MM.1S (cell line): ENCODE measurements at regions not wholly inside any gene's neighbourhood (a gene's known extent, or its start where the extent isn't known, plus 50 kb on each side); places are given as distances from the start of the nearest gene placed in this dataset.

ENCODE experiments used
- DNase-seq: peaks from one replicate; pipeline ENCODE4 v3.0.0-alpha.2; 2015
- H2AFZ ChIP-seq: fragments of 300-600 bp; sonication (generic); 2 replicates; pipeline ENCODE4 v1.6.0; 2016; ENCODE audit warnings: antibody characterized with exemption, low read length
- H3F3A ChIP-seq: fragments of 300-600 bp; sonication (generic); 2 replicates; pipeline ENCODE4 v1.6.1; 2016; ENCODE audit warnings: mild to moderate bottlenecking, antibody characterized with exemption, low read length, moderate library complexity, mixed read lengths; ENCODE audit not compliant: insufficient read depth
- H3K27ac ChIP-seq: fragments of 300-600 bp; sonication (generic); 2 replicates; pipeline ENCODE4 v1.5.1; 2016; ENCODE audit warnings: mild to moderate bottlenecking, low read length
- H3K27me3 ChIP-seq: fragments of 300-600 bp; sonication (generic); replicated peaks from 2 replicates; pipeline ENCODE4 v1.6.0; 2016; ENCODE audit warnings: low read length; ENCODE audit not compliant: insufficient read depth
- H3K36me3 ChIP-seq: fragments of 300-600 bp; sonication (generic); replicated peaks from 2 replicates; pipeline ENCODE4 v1.6.1; 2016; ENCODE audit warnings: mild to moderate bottlenecking, low read length, mixed read lengths; ENCODE audit not compliant: insufficient read depth
- H3K4me1 ChIP-seq: fragments of 300-600 bp; sonication (generic); 2 replicates; pipeline ENCODE4 v1.6.1; 2016; ENCODE audit warnings: low read length, mixed read lengths
- H3K4me2 ChIP-seq: fragments of 300-600 bp; sonication (generic); 2 replicates; pipeline ENCODE4 v1.6.0; 2016; ENCODE audit warnings: low read depth, low read length
- H3K4me3 ChIP-seq: fragments of 300-600 bp; sonication (generic); 2 replicates; pipeline ENCODE4 v1.5.1; 2016; ENCODE audit warnings: low read length, mixed read lengths
- H3K79me2 ChIP-seq: fragments of 300-600 bp; sonication (generic); 2 replicates; pipeline ENCODE4 v1.6.1; 2016; ENCODE audit warnings: mixed run types, low read length, mixed read lengths
- H3K9ac ChIP-seq: fragments of 300-600 bp; sonication (generic); 2 replicates; pipeline ENCODE4 v1.6.1; 2016; ENCODE audit warnings: low read length, mixed read lengths
- H3K9me2 ChIP-seq: fragments of 300-600 bp; sonication (generic); replicated peaks from 2 replicates; pipeline ENCODE4 v1.6.1; 2016; ENCODE audit warnings: mild to moderate bottlenecking, low read length, mixed read lengths; ENCODE audit not compliant: insufficient read depth
- H3K9me3 ChIP-seq: fragments of 300-600 bp; sonication (generic); replicated peaks from 2 replicates; pipeline ENCODE4 v1.6.1; 2016; ENCODE audit warnings: mild to moderate bottlenecking, low read length, mixed read lengths; ENCODE audit not compliant: insufficient read depth
- H4K20me1 ChIP-seq: fragments of 300-600 bp; sonication (generic); 2 replicates; pipeline ENCODE4 v1.6.1; 2016; ENCODE audit warnings: mild to moderate bottlenecking, low read length, moderate library complexity, mixed read lengths; ENCODE audit not compliant: insufficient read depth
- EZH2 ChIP-seq: fragments of 300-600 bp; sonication (generic); optimal IDR thresholded peaks from 2 replicates; pipeline ENCODE3; 2017; ENCODE audit warnings: low read depth, mild to moderate bottlenecking, antibody characterized with exemption, low read length, mixed read lengths
- EZH2phosphoT487 ChIP-seq: fragments of 300-600 bp; sonication (generic); IDR thresholded peaks from 2 replicates; pipeline ENCODE4 v1.6.1; 2018; ENCODE audit warnings: antibody characterized with exemption, low read length
- TF ChIP-seq, protein P1 (sequence below): fragments of 300-600 bp; sonication (generic); IDR thresholded peaks from 2 replicates; pipeline ENCODE4 v1.5.1; 2016; ENCODE audit warnings: antibody characterized with exemption, low read length, mixed read lengths

DNA sequence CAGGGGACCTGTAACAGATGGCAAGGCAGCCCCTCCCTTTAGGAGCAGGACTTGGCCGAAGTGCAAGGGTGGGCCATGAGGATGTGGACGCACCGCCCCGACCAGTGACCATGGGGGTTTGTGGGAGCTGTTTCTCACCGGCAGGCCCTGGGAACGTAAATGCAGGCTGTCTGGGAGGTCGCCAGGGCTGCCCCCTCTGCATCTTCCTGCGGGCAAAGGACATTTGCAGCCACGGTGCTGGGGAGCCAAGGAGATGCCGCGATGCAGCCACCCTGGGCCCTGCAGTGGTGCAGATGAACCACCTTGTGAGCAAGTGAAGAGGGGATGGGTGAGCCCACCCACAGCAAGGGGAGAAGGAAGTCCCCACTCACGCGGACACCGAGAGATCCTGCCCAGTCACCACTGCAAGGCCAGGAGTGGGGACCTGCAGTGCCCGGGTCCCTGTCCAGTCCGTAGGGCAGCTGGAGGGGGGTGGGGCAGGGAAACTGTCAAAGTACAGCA is 121.1 kb downstream of the SIK1 start:
- Histone ChIP-seq H3K79me2 (no peaks in the 10 kb centered on the region), H3K9me2 (no peaks in the 10 kb centered on the region), H3K27me3 (no peaks in the 10 kb centered on the region), H3K4me1 (peaks cover 35% of the 10 kb centered on the region), H3K36me3 (no peaks in the 10 kb centered on the region), H3K9ac (no peak overlapping the region), H4K20me1 (no peaks in the 10 kb centered on the region), H2AFZ (no peak overlapping the region), H3K4me3 (no peak overlapping the region), H3K4me2 (no peak overlapping the region), H3K9me3 (no peaks in the 10 kb centered on the region), H3K27ac (no peak overlapping the region), H3F3A (peaks cover 15% of the 10 kb centered on the region; the same call in 1 of the 2 replicates)
- no peak for TF ChIP-seq EZH2
- TF ChIP-seq, protein P1, sequence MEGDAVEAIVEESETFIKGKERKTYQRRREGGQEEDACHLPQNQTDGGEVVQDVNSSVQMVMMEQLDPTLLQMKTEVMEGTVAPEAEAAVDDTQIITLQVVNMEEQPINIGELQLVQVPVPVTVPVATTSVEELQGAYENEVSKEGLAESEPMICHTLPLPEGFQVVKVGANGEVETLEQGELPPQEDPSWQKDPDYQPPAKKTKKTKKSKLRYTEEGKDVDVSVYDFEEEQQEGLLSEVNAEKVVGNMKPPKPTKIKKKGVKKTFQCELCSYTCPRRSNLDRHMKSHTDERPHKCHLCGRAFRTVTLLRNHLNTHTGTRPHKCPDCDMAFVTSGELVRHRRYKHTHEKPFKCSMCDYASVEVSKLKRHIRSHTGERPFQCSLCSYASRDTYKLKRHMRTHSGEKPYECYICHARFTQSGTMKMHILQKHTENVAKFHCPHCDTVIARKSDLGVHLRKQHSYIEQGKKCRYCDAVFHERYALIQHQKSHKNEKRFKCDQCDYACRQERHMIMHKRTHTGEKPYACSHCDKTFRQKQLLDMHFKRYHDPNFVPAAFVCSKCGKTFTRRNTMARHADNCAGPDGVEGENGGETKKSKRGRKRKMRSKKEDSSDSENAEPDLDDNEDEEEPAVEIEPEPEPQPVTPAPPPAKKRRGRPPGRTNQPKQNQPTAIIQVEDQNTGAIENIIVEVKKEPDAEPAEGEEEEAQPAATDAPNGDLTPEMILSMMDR = no peak
- TF ChIP-seq EZH2phosphoT487 = no peak
- no peak for DNase-seq

DNA sequence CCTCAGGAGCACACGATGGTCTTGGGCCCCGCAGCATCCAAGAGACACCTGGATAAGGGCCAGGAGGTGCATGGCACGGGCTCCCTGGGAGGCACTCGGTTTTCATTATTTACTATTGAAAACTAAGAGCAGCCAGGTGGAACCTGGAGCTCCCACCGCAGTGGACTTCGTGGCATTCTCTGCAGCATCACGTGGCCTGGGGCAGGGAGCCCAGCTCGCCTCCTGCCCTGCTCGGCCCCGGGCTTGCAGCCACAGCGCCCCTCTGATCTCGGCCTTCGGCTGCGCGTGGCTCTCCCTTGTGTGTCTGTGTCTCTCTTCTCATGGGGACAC is 121.6 kb downstream of the SIK1 start:
- Histone ChIP-seq H3K4me3 (no peak overlapping the region), H3K9me3 (no peaks in the 10 kb centered on the region), H4K20me1 (no peaks in the 10 kb centered on the region), H3K4me2 (no peak overlapping the region), H3K9me2 (no peaks in the 10 kb centered on the region), H3K27ac (no peak overlapping the region), H3K36me3 (no peaks in the 10 kb centered on the region), H2AFZ (no peak overlapping the region), H3F3A (0 out of 2 replicates have a peak, but pooled peaks cover 10% of the 10 kb centered on the region), H3K27me3 (no peaks in the 10 kb centered on the region), H3K9ac (no peak overlapping the region), H3K79me2 (no peaks in the 10 kb centered on the region), H3K4me1 (peaks cover 30% of the 10 kb centered on the region)
- TF ChIP-seq, protein P1 = no peak
- DNase-seq = no peak

DNA sequence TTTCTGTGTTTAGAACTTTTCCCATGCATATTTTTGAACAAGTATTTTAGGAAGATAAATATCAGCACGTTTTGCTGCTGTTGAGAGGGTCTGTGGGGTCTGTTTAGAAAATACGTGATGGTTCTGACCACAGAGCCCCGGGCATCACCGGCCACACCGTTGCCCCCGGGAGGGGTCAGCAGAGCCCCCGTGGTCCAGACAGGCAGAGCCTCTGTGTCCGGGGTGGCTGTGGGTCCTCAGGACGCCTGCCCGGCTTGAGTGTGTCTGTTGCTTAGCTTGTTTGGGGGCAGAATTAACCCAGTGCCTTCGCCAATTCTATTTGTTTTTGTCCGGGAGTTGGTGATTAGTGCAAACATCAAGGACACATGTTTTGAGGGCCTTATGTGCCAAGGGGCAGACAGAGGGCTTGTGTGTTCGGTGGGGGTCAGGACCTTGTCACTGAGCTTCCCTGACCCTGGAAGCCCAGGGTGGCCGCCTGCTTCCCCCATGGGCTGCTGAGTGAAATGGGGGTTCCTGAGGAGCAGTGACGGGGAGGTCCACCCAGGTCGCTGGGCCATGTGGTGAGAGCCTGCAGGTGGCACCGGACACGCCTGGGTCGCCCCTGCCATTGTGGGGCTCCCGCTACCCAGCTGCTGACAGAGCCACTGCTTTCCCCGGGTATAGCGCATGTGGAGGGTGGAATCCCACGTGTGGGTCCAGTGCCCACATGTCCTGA is 122.2 kb downstream of the SIK1 start:
- H3K27me3 ChIP-seq = no peaks in the 10 kb centered on the region
- no peak overlapping the region for H3K4me3 ChIP-seq
- no peaks in the 10 kb centered on the region for H3K9me2 ChIP-seq
- H3K27ac ChIP-seq = no peak overlapping the region
- H4K20me1 ChIP-seq = no peaks in the 10 kb centered on the region
- H3K4me2 ChIP-seq = no peak overlapping the region
- H3K9ac ChIP-seq = no peak overlapping the region
- no peak overlapping the region for H2AFZ ChIP-seq
- no peaks in the 10 kb centered on the region for H3K36me3 ChIP-seq
- TF ChIP-seq EZH2phosphoT487 (no peak), EZH2 (no peak)
- TF ChIP-seq, protein P1 = no peak
- H3K79me2 ChIP-seq = no peaks in the 10 kb centered on the region
- 0 out of 2 replicates have a peak, but pooled peaks cover 8% of the 10 kb centered on the region for H3F3A ChIP-seq
- peaks cover 25% of the 10 kb centered on the region for H3K4me1 ChIP-seq
- no peaks in the 10 kb centered on the region for H3K9me3 ChIP-seq
- DNase-seq = no peak
